ENCODE measurements at regions not wholly inside any gene's neighbourhood (a gene's known extent, or its start where the extent isn't known, plus 50 kb on each side); places are given as distances from the start of the nearest gene placed in this dataset.

DNA sequence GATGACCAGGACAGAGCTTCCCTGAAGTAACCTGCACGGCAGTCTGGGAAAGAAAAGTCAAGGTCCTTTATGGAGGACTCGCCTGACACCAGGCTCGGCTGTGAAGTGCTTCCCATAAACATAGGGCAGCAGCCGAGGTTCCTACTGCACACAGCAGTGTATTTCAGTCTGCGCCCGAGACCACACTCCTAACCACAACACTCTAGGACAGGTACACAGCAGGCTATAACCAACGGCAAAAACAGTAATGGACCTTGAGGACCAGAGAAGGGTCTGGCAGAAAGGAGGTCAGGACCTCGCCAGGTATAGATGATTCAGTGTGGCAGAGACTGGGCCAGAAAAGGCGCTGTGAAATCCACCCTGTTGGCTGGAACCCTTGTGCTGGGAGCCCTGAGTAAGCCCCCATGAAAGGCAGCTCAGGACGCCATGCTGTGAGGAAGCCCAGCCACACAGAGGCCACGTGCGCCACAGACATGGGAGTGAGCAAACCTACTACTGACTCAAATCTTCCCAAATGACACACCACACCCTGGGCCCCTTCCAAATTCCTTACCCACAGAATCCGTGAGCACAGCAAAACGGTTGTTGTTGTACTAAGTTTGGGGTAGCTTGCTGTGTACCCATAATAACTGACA is 129.6 kb upstream of the CST7 start:
- H3K9me3 ChIP-seq (ENCODE audit: low read depth) = no peaks in the 10 kb centered on the region
- H3K27me3 ChIP-seq = no peaks in the 10 kb centered on the region
- TF ChIP-seq, protein P1, sequence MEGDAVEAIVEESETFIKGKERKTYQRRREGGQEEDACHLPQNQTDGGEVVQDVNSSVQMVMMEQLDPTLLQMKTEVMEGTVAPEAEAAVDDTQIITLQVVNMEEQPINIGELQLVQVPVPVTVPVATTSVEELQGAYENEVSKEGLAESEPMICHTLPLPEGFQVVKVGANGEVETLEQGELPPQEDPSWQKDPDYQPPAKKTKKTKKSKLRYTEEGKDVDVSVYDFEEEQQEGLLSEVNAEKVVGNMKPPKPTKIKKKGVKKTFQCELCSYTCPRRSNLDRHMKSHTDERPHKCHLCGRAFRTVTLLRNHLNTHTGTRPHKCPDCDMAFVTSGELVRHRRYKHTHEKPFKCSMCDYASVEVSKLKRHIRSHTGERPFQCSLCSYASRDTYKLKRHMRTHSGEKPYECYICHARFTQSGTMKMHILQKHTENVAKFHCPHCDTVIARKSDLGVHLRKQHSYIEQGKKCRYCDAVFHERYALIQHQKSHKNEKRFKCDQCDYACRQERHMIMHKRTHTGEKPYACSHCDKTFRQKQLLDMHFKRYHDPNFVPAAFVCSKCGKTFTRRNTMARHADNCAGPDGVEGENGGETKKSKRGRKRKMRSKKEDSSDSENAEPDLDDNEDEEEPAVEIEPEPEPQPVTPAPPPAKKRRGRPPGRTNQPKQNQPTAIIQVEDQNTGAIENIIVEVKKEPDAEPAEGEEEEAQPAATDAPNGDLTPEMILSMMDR (IDR thresholded peaks at IDR 0.05; ENCODE audit: low read depth, low read length) = no peak
- DNase-seq (ENCODE audit: low read depth in 1 of 2, low spot score in 1 of 2) = no peak
- H3K27ac ChIP-seq = no peak overlapping the region
- H3K4me1 ChIP-seq (ENCODE audit: low read depth) = no peaks in the 10 kb centered on the region
- H3K4me3 ChIP-seq = no peak overlapping the region
- H3K36me3 ChIP-seq = no peaks in the 10 kb centered on the region

DNA sequence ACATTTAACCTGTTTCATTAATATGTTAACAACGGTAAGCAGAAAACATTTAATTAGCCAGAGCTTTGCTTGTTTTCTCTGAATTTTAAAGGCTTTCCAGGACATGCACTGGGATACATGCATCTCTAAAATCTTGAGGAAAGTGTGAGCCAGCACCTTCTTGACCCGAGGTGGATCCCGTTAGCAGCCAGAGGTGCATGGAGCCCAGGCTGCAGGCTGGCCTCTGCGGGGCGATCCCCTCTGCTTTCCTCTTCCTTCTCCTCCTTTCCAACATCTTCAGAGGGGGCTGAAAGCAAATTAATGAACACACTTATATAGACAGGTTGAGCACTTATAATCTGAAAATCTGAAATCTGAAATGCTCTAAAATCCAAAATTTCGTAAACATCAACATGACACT is 128.7 kb upstream of the CST7 start:
- H3K4me1 ChIP-seq (ENCODE audit: low read depth) = no peaks in the 10 kb centered on the region
- DNase-seq (ENCODE audit: low read depth in 1 of 2, low spot score in 1 of 2) = no peak
- no peaks in the 10 kb centered on the region for H3K9me3 ChIP-seq (ENCODE audit: low read depth)
- TF ChIP-seq, protein P1 (IDR thresholded peaks at IDR 0.05; ENCODE audit: low read depth, low read length) = no peak
- no peaks in the 10 kb centered on the region for H3K36me3 ChIP-seq
- H3K27me3 ChIP-seq = no peaks in the 10 kb centered on the region
- no peak overlapping the region for H3K27ac ChIP-seq
- H3K4me3 ChIP-seq = no peak overlapping the region

DNA sequence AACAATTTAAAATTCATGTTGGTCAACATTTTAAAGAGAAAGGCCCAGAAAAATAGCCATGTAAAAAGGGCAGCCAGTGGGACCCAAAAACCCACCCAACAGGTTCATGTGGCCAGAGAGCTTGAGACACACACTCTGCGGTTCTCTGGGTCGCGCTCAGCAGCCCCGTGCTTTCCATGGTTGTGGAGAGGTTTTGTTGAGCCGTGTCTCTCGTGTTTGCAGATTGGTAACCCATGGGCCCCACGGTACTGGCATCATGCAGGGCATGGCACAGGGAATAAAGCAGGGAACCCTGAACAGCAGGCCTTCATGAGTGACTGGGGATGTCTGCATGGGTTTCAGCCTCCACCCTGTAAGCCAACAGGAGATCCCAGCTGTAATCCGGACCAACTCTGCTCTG is 127.7 kb upstream of the CST7 start:
- no peaks in the 10 kb centered on the region for H3K27me3 ChIP-seq
- no peak overlapping the region for H3K27ac ChIP-seq
- TF ChIP-seq, protein P1 (IDR thresholded peaks at IDR 0.05; ENCODE audit: low read depth, low read length) = no peak
- no peaks in the 10 kb centered on the region for H3K9me3 ChIP-seq (ENCODE audit: low read depth)
- no peaks in the 10 kb centered on the region for H3K4me1 ChIP-seq (ENCODE audit: low read depth)
- DNase-seq (ENCODE audit: low read depth in 1 of 2, low spot score in 1 of 2) = no peak
- no peaks in the 10 kb centered on the region for H3K36me3 ChIP-seq
- no peak overlapping the region for H3K4me3 ChIP-seq

DNA sequence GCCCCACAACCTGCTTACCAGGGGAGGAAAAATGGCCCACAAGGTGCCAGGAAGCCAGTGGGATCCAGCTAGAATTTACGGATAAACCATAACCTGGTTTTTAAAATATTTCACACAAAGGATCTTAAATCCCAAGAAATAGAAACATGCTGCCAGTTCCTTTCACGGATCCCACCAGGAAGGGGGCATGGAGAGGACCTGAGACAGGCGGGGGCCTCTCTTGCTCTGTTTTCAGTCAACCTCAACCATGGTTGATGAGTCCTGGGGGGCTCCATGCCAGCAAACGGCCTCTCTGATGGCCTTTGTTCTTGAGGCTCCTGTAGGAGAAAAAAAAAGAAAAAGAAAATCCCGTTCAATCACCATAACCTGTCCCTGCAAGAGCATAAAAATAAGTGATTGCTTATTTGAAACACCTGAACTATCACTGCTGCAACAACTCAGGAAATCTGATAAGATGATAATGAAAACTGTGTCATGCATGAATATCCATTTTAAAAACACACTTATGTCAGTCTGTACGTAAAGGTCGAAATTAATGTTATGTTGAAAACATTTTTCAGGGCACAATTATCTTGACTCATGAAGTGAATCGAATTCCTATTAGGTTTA is 125.8 kb upstream of the CST7 start:
- TF ChIP-seq, protein P1 (IDR thresholded peaks at IDR 0.05; ENCODE audit: low read depth, low read length) = no peak
- no peaks in the 10 kb centered on the region for H3K36me3 ChIP-seq
- H3K27ac ChIP-seq = no peak overlapping the region
- no peak for DNase-seq (ENCODE audit: low read depth in 1 of 2, low spot score in 1 of 2)
- no peaks in the 10 kb centered on the region for H3K9me3 ChIP-seq (ENCODE audit: low read depth)
- no peaks in the 10 kb centered on the region for H3K4me1 ChIP-seq (ENCODE audit: low read depth)
- H3K27me3 ChIP-seq = no peaks in the 10 kb centered on the region
- no peak overlapping the region for H3K4me3 ChIP-seq

DNA sequence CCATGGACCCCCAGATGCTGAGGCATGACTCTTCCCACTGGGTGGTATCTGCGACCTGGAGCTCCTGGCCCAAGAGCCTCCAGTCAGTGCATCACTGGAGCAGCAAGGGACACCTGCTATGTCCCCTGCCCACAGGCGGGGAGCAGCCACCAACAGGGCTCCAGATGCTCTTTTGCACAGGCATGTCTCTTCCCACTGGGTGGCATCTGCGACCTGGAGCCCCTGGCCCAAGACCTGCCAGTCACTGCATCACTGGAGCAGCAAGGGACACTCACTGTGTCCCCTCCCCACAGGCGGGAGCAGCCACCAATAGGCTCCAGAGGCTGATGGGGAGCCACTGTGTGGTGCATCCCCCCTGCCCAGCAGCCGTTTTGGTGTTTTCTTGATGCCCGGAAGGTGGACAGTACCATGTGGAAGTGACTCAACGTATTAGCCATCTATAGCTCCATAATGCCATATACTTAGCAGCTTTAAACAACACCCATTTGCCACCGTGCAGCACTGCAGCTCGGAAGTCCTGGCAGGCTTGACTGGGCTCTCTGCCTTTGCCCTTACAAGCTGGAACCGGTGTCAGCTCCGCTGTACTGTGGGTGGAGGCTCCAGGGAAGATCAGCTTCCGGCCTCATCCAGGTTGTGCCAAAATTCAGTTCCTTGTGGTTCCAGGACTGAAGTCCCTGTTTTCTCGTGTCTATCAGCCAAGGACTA is 124.9 kb upstream of the CST7 start:
- TF ChIP-seq, protein P1 (IDR thresholded peaks at IDR 0.05; ENCODE audit: low read depth, low read length) = no peak
- no peak overlapping the region for H3K27ac ChIP-seq
- H3K9me3 ChIP-seq (ENCODE audit: low read depth) = no peaks in the 10 kb centered on the region
- no peaks in the 10 kb centered on the region for H3K4me1 ChIP-seq (ENCODE audit: low read depth)
- no peaks in the 10 kb centered on the region for H3K27me3 ChIP-seq
- H3K4me3 ChIP-seq = no peak overlapping the region
- no peak for DNase-seq (ENCODE audit: low read depth in 1 of 2, low spot score in 1 of 2)
- H3K36me3 ChIP-seq = no peaks in the 10 kb centered on the region
